ENCODE measurements at regions not wholly inside any gene's neighbourhood (a gene's known extent, or its start where the extent isn't known, plus 50 kb on each side); places are given as distances from the start of the nearest gene placed in this dataset.

DNA sequence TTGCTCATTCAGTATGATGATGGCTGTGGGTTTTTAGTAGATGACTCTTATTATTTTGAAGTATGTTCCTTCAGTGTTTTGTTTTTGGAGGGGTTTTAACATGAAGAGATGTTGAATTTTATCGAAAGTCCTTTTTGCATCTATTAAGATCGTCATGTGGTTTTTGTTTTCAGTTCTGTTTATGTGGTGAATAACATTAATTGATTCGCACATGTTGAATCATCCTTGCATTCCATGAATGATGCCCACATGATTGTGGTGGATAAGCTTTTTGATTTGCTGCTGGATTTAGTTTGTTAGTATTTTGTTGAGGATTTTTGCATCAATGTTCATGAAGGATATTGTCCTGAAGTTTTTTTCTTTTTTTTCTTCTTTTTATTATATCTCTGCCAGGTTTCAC, 347.4 kb upstream of the EPHA5 start:
- TF ChIP-seq, protein P1, sequence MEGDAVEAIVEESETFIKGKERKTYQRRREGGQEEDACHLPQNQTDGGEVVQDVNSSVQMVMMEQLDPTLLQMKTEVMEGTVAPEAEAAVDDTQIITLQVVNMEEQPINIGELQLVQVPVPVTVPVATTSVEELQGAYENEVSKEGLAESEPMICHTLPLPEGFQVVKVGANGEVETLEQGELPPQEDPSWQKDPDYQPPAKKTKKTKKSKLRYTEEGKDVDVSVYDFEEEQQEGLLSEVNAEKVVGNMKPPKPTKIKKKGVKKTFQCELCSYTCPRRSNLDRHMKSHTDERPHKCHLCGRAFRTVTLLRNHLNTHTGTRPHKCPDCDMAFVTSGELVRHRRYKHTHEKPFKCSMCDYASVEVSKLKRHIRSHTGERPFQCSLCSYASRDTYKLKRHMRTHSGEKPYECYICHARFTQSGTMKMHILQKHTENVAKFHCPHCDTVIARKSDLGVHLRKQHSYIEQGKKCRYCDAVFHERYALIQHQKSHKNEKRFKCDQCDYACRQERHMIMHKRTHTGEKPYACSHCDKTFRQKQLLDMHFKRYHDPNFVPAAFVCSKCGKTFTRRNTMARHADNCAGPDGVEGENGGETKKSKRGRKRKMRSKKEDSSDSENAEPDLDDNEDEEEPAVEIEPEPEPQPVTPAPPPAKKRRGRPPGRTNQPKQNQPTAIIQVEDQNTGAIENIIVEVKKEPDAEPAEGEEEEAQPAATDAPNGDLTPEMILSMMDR (IDR thresholded peaks at IDR 0.05; ENCODE audit: low read length) = no peak
- TF ChIP-seq EZH2 (optimal IDR thresholded peaks at IDR 0.05; ENCODE audit: low read depth, low read length) = no peak

Measured in MM.1S (cell line).